ENCODE measurements at regions not wholly inside any gene's neighbourhood (a gene's known extent, or its start where the extent isn't known, plus 50 kb on each side); places are given as distances from the start of the nearest gene placed in this dataset.

DNA sequence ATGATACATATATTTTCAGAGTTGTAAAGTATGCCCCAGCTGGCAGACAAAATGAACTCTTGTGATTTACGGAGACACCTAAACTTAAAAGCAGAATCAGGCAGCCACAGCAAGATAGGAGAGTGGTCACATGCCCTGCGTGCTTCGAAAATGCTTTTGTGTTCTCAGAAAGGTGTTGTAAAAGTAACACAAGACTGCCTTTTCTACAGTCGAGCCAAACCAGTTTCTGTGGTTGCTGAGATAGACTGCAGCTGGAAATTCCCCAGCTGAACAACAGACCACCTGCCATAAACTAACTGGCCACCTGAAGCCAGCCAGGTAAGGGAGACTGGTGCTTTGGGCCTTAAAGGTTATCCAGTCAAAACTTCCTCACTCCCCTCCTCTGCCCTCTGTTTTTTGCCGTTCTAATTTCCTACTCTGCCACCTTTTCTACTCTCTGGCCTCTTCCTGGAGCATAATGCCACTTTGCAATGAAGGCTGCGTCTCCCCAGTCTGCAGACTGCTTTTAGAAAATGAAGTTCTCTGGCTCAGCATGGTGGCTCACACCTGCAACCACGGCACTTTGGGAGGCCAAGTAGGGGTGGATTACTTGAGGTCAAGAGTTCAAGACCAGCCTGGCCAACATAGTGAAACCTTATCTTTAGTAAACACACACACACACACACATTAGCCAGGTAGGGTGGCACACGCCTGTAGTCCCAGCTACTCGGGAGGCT, 381.2 kb upstream of the SLITRK1 start:
- no peak for DNase-seq

DNA sequence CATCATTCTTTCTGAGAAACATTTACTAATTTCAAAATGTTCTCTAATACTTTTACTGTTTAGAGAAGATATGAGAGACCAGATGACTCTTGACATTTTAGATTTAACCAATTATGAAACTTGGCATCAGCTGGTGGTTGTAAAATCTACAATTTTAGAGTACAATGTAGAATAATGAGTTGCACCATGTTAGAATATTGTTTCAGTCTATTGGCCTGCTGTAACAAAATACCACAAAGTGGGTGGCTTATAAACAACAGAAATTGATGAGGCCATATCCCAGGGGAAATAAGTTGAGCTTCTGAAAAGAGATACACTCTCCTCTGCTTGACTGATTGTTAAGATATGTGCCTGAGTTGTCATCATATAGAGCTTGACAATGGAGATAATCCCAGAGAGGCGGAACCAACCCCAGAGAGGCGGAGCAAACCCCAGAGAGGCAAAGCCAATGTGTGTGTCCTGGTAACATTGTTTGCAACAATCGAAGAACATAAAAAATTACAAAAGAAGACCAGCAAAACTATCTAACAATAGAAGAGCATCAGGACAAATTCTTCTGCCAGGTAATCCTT, 373.0 kb upstream of the SLITRK1 start:
- no peak for DNase-seq

DNA sequence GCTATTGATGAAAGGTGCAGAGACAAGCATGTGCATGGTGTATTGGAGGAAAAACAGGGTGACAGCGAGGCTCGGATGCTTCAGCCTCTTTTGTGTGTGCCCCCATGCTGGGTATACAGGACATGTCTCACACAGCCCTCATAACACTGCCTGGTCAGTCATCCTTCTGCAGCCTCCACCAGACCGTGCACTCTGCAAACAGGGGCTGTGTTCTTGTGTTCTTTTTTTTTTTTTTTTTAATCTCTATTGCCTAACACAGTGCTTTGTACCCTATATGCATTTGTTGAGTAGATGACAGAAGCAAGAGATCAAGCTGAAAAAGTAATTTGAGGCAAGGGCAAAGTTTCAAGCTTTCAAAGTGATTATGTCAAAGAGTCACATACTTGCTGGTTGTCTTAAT, 367.2 kb upstream of the SLITRK1 start:
- no peak for DNase-seq

DNA sequence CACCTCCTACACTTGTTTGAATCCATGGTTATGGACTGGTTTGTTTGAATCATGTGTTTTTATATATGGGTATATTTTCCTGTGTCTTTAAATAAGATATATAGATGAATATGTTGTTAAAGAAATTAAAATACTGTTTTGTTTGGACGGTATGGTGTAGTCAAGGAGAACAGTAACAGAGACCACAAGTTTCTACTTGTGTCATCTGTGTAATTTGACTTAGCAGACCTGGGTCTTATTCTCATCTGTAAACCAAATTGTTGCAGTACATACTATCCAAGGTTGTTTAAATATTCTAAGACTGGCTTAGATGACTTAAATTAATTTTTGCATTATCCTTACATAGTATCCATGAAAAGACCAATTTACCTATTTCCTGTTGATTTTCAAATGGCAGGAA, 361.1 kb upstream of the SLITRK1 start:
- no peak for DNase-seq

DNA sequence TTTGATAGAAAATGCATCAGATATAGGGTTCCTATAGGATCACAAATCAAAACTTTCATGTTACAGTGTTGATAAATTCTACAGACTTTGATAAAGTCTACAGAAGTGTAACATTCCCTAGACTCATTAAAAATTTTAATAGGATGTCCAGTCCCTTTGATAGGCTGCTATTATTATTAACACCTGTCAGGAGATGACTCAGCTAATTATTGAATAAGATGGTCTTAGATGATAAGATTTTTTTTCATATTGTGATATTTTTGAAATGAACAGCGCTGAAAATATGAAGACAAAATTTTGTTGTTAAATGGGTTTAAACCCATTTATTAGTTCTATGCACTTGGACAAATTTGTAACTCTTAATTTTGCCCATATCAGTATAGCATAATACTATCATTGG, 356.8 kb upstream of the SLITRK1 start:
- no peak for DNase-seq

DNA sequence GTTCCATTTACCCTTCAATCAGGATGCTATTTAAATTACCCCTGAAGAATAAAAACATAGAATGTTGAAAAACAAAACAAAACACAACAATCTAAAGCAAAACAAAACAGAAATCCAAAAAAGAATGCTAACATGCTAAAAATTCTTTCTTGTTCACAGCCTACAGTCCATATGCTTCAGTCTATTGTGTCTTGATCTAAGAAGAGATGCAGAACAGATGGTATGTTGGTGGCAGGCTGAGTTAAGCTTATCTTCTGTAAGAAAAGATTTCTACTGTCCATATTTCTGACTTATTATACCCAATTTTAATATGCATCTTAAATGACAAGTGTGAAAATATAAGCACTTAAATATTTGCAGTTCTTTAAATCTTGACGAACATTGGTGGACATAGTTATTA, 356.1 kb upstream of the SLITRK1 start:
- DNase-seq, result no peak

DNA sequence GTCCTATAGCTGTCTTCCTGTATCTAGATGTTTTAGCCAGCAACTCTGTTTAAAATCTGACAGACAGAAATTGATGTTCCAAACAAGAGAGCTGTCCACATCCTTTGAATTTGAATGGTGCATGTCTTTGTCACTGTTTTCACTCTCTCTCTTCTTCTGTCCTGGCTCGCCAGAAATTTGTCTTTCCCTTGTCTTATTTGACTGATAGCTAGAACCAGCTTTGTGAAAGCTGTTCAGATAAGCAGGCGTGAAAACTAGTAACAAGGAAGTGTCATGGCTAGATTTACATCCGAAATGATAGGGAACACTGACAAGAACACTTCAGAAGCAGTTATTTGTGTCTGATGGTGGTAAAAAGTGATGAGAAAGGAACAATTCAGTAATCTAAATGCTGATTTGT, 354.9 kb upstream of the SLITRK1 start:
- DNase-seq, result no peak

DNA sequence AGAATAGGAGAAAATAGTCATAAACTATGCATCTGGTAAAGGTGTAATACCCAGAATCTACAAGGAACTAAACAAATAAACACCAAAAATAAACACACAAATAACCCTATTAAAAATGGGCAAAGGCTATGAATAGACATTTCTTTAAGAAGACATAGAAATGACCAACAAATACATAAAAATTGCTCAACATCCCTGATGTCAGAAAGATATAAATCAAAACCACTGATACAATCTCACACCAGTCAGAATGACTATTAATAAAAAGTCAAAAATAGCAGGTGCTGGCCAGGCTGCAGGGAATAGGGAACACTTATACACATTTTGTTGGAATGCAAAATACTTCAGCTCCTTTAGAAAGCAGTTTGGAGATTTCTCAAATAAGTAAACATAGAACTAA, 352.1 kb upstream of the SLITRK1 start:
- DNase-seq, result no peak

DNA sequence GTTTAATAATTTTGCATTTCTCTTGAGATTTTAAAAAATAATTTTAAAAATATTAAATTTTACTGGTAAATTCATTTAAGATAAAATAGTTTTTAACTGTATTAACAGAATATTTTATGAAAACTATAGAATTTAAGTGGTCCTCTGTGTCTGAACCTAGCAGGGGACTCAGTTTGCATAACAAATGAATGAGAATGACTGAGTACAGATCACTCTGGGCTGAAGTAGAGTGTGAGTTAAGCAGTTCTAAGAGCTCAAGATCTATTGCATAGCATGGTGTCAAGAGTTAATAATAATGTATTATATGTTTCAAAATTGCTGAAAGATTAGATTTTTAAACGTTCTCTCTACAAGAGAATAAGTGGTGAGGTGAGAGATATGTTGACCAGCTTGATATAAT, 348.3 kb upstream of the SLITRK1 start:
- DNase-seq, result no peak

DNA sequence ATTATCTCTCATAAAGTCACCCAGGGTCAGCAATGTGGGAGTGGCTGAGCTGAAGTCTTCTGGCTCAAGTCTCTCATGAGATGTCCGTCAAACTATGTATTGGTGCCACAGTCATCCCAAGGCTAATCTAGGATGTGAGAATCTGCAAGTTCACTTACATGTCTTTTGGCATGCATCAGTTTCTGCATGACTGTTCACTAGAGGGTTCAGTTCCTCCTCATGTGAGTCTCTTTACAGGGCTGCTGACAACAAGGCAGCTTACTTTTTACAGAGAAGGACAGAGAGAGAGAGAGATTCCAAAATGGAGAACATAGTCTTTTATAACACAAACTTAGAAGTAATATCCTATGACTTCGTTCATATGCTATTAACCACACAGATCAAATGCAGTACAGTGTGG, 328.8 kb upstream of the SLITRK1 start:
- no peak for DNase-seq

DNA sequence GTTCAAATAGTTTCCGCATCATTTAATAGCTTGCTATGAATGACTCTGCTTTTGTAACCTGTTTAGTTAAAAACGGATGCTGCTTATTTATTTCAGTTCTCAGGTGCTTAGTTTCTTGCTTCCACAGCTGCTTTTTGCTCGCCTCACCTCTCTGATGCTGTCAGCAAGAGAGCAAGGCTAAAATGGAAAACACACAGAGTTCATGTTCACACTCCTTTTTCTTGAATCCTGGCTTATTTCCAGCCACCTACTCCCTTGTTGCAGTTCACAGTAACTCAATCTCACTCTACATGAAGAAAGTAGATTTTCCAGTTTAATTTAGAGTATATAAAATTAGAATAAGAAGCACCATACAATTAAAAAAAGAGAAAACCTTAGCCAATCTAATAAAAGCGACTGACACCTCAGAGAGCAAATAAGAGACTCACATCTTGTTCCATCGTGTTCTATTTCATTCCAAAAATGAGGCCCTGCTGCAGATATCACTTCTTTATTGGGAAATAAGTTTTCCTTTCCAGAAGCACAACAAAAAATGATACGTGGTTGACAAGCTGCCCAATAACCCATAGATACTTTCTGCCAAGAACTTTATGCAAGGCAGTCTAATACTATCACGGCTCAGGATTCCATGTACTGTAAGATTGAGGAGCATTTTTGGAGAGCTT, 326.1 kb upstream of the SLITRK1 start:
- DNase-seq, result no peak

DNA sequence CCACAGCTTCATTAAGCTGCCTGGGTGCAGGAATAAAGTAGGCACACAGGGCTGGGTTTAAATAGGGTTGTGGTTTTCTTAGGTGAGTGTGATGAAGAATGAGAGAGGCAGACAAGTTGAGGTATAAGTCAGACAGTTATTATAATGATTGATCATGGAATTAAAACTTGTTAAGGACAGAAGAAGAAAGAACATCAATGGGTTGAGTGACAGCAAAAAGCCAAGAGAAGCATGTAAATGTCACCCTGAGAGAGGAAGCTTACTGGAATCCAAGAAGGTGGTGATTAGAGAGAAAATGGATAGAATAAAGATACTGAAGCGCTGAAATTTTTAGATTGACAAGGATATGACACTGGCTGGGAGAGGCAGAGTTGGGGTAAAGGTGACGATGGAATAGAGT, 325.2 kb upstream of the SLITRK1 start:
- no peak for DNase-seq

DNA sequence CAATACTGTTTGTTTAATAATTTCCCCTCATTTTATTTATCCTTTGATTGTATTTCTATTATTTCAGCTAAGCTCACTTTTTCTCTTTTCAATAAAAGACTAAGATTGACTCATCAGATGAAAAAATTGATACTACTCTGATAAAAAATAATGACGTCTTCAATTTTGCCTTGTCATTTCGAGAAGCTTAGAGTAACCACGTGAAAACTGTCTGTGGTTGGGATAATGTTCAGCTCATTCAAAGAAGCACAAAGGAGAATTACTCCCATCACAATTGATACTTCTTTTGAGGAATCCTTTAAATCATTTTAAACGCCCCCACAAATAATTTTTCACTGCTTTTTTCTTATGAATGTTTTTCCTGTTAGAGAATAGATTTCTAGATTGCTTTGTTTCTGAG, 318.7 kb upstream of the SLITRK1 start:
- DNase-seq, result no peak

DNA sequence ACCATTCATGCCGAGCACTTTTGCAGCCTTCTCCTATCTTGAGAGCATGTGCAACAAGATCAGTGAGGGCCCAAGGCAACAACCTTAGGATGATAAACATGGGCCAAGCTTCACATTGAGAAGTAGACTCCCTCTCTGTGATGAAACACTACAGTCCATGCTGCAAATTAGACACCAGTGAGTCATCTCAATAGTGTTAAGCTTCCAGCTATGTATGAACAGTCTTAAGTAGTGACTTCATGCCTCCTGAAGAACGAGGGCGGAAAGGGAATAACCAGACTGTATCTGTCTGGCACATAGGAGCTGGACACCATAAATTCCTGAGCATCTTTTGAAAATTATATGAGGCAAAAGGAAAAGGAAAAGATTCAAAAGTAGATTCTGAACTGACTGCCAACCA, 309.9 kb upstream of the SLITRK1 start:
- DNase-seq, result no peak

DNA sequence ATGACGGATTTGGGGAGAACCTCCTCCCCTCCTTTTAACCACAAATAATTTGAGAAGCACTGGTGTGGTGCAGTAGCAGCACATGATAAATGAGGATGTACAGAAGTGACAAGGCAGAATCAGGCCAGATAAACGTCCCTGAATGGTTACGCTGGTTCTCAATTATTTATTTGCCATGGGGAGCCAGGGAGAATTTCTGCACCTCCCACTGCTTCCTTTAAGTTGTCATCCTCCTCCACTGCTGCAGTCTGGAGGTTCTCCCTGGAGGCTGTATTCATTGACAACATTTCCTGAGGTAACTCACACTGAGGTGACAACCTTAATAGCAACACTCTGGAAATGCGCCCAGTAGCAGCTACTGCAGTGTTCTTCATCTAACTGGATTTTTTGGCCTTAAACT, 308.9 kb upstream of the SLITRK1 start:
- no peak for DNase-seq

DNA sequence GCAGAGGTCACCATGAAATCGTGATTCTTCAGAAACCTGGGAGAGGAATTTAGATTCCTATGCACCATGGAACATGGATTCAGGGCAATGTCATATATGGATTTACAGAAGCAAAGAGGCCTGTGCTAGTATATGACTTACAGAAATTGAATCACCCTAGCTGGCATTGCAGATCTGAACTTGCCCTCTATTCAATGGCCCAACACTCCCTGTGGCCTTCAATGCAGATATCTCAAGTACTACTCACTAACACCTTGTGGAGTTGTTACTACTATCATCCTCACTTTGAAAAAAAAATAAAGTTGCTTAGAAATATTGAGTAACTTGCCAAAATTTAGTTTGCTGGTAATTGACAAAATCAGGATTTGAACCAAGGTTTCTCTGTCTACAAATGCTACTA, 305.4 kb upstream of the SLITRK1 start:
- no peak for DNase-seq

DNA sequence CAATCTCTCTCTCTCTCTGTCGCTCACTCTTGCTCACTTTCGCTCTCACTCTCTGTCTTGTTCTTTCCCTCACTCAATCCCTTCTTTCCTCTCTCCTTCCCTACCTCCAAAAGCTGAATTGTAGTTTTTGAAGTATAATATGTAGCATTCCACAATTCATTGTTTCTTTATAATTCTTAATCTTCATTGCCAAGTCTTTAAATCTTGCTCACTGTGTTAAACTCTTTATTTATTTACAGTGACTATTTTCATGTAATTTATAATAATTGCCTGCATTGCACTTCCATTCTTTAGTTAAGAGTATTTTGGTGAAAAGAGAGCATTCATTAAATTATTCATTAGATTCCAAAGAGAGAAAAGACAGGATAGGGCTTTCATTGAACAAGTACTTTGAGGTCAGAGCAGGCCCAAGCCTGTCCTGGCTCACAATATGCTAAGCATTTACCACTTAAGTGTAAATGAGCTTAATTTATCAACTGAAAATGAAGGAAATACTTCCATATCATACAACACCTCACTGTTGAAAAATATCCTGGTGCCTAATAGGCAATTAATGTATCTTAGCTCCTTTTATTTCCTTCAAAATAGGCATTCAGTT, 257.4 kb upstream of the SLITRK1 start:
- no peak for DNase-seq

DNA sequence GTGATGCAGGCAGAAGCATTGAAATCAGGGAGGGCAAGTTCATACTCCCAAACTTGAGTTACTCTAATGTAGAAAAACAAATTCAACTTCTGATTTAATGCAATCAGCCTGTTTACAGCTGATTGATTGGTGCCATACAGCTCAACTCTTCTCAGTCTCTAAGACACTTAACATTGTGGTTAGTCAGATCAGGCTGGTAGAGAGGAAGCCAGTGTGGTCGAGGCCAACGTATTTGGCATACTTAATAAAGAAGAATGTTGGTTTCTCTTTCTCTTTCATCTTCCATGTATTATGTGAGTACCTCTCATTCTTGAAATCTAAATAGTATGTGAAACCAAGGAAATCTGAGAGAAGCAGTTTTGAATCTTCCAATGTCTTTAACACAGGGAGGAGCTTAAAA, 255.0 kb upstream of the SLITRK1 start:
- peak; percentile 36 for DNase-seq

DNA sequence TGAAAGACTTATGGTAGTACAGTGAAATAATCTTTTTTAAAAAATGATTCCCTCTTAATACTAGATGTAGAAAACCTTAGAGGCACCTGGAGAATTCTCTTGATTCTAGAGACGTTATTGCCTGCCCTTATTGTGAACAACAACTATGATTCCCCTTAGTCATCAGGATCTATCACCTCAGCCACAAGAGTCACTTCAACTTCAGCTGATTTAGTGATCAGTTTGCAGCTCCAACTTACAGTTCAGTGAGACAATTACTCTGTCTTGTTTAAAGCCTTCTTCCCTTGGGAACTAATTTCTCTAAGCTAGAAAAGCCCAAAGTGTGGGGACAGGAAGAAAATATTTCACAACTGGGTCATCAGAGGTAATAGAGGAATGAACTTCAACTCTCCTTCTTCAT, 254.3 kb upstream of the SLITRK1 start:
- DNase-seq, result no peak

DNA sequence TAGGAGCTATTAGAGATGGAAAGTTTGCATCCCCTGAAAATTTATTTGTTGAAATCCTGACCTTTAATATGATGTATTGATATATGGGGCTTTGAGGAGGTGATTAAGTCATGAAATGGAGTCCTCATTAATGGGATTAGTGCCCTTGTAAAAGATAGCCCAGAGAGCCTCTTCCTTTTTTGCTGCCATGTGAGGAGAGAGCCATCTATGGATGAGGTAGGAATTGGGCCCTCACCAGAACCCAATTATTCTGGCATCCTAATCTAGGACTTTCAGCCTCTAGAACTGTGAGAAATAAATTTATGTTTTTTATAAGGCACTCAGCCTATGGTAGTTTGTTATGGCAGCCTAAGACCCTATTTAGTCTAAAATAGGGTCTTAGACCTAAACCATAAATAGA, 250.2 kb upstream of the SLITRK1 start:
- DNase-seq, result no peak

DNA sequence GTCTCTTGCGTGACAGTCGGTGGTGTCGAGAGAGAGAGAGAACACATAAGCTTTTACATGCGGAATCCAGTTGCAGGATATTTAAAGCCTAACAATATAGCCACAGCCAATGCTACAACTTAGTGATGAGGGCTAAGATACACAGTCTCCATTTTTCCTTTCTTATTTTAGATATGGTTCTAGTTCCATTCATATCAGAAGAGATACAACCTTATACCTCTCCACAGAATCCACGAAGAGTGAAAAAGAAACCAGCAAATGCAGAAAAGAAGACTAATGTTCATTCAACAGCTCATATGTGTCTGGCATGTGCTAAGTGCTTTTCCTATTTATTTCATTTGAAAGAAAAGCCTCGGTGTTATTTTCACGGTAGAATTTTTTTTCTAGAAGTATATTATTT, 249.0 kb upstream of the SLITRK1 start:
- DNase-seq, result no peak

DNA sequence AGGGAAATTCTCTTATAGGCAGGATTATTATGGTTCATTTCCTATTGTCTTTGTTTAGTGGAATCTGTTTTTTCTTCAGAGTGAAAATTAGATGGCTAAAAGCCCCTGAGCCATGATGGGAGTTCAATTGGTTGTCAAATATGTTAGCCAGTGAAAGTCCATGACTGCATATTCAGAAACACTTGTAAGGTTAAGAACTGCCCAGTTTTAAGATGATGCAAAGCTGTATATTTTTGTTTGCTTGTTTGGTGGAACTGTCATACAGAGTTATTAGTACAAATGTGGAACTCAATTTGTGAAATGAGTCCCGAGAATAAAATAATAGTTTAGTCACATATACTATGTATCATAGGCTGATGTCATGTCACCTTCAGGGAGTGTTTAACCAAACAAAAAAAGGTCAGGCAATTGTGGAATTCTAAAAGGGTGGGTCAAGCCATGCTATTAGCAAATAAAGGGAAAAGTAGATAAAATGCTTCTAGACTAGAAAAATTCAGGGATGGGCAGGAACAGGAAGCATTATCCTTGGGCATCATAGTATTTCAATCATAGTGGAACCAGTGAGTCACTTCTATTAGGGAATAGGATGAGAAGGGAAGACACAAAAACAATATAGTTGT, 248.3 kb upstream of the SLITRK1 start:
- no peak for DNase-seq

DNA sequence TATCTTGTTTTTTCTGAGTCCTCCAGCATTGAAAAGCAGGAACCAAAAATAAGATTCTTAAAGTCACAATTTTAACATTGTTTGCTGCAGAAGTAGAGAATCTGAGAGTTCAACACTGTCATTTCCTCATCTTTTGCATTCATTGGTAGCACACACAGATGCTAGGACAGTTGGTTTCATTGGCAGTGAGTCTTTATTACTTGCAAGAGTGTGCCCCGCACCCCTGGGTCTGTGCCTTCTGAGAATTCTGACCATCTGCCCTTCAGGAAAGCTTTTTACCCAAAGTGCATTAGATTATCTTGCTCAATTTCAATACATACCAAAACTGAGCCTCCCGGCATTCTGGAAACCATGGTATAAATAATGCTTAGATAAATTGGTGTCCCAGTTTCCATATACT, 247.7 kb upstream of the SLITRK1 start:
- DNase-seq, result no peak

Data from T-helper 9 cell (primary cell).